A549 (cell line): ENCODE measurements at regions not wholly inside any gene's neighbourhood (a gene's known extent, or its start where the extent isn't known, plus 50 kb on each side); places are given as distances from the start of the nearest gene placed in this dataset.
"Not testable (repeated sequence)": the region's sequence is repeated elsewhere in the genome, so short reads cannot be mapped to it uniquely, and the experiment has no call there.

Experiments used
- ATAC-seq, 2 experiments: fragments of 200-7000 bp in 1 of 2; fragments of >200 bp in 1 of 2; cut with Nextera tagmentation in 1 of 2; cut with Tn5 transposase in 1 of 2; 3 replicates each; pipeline versions ENCODE4 v1.8.0 to v1.9.1; 2018 to 2020; ENCODE audit warnings: mild to moderate bottlenecking in 1 of 2, moderate library complexity in 1 of 2
- CTCF ChIA-PET: fragments of 300-600 bp; sonication (Branson Sonifier 250); formaldehyde crosslinking; extraction: SDS; loops from one replicate; lab custom pipeline; 2021; ENCODE audit warnings: antibody characterized with exemption, inconsistent platforms; lab: Yijun Ruan, JAX
- POLR2A ChIA-PET: fragments of 350-600 bp; formaldehyde crosslinking; extraction: SDS; loops from one replicate; lab custom pipeline; 2021; ENCODE audit warnings: antibody characterized with exemption, inconsistent platforms; lab: Yijun Ruan, JAX
- DNase-seq, 2 experiments: peaks; one replicate each; pipeline versions ENCODE4 v3.0.0 to v3.0.0-alpha.2; 2011 to 2016; ENCODE audit warnings: low read depth in 1 of 2, low spot score in 1 of 2
- FAIRE-seq: peaks from 2 replicates; lab custom pipeline; 2011; peaks lifted over from hg19 to GRCh38; lab: Jason Lieb, UNC
- H3K27ac ChIP-seq, 2 experiments: fragments of >200 bp; sonication (Bioruptor Twin); formaldehyde crosslinking; 3 replicates each; pipeline ENCODE4 v1.5.1; 2016 to 2017
- H3K4me1 ChIP-seq: fragments of >200 bp; sonication (Bioruptor Twin); formaldehyde crosslinking; 3 replicates; pipeline ENCODE4 v1.6.1; 2016
- H3K4me2 ChIP-seq: fragments of >200 bp; sonication (Bioruptor Twin); formaldehyde crosslinking; 3 replicates; pipeline ENCODE4 v1.6.1; 2016
- H3K4me3 ChIP-seq: fragments of >200 bp; sonication (Bioruptor Twin); formaldehyde crosslinking; 3 replicates; pipeline ENCODE4 v1.5.1; 2016
- H3K9me3 ChIP-seq: fragments of >200 bp; sonication (Bioruptor Twin); formaldehyde crosslinking; 3 replicates; pipeline ENCODE4 v1.6.1; 2016
- CBX8 ChIP-seq: fragments of 200-600 bp; sonication (generic); IDR thresholded peaks from 2 replicates; pipeline ENCODE4 v1.6.1; 2016
- CEBPB ChIP-seq, 2 experiments: fragments of >200 bp in 1 of 2; sonication (Bioruptor Twin) in 1 of 2; formaldehyde crosslinking in 1 of 2; IDR thresholded peaks; 2 replicates each; pipeline ENCODE4 v1.6.1; 2012 to 2016
- CHD2 ChIP-seq: fragments of 150-350 bp; IDR thresholded peaks from 2 replicates; pipeline ENCODE4 v1.6.1; 2014; ENCODE audit warnings: low read length; ENCODE audit not compliant: partially characterized antibody
- CTCF ChIP-seq: fragments of >200 bp; sonication (Bioruptor Twin); formaldehyde crosslinking; IDR thresholded peaks from 3 replicates; pipeline ENCODE4 v1.5.1; 2016
- E2F6 ChIP-seq: IDR thresholded peaks from 2 replicates; pipeline ENCODE4 v1.6.1; 2012; ENCODE audit warnings: low read depth, borderline replicate concordance
- EHMT2 ChIP-seq: fragments of 200-600 bp; sonication (generic); IDR thresholded peaks from 2 replicates; pipeline ENCODE4 v1.6.1; 2016; ENCODE audit warnings: antibody characterized with exemption, low read depth, mild to moderate bottlenecking, moderate library complexity
- FOSB ChIP-seq: fragments of 250-450 bp; sonication (Bioruptor Pico); IDR thresholded peaks from 2 replicates; pipeline ENCODE4 v1.5.0; 2020; ENCODE audit warnings: mild to moderate bottlenecking, moderate library complexity
- HDAC2 ChIP-seq: fragments of 200-600 bp; sonication (generic); IDR thresholded peaks from 2 replicates; pipeline ENCODE4 v1.6.1; 2016
- HEYL ChIP-seq: fragments of 250-450 bp; sonication (Bioruptor Pico); IDR thresholded peaks from 2 replicates; pipeline ENCODE4 v1.8.0; 2021; ENCODE audit warnings: mild to moderate bottlenecking, moderate library complexity
- HMGXB4 ChIP-seq: fragments of 250-450 bp; sonication (Bioruptor Pico); IDR thresholded peaks from 2 replicates; pipeline ENCODE4 v1.5.0; 2021; ENCODE audit warnings: mild to moderate bottlenecking, moderate library complexity, borderline replicate concordance
- HOXA7 ChIP-seq: fragments of 250-450 bp; sonication (Bioruptor Pico); IDR thresholded peaks from 2 replicates; pipeline ENCODE4 v1.5.0; 2020; ENCODE audit warnings: mild to moderate bottlenecking, moderate library complexity
- HOXB13 ChIP-seq: fragments of 250-450 bp; sonication (Bioruptor Pico); IDR thresholded peaks from 2 replicates; pipeline ENCODE4 v1.5.0; 2020; ENCODE audit warnings: low read depth, mild to moderate bottlenecking, moderate library complexity
- JUN ChIP-seq, 2 experiments: fragments of >200 bp; sonication (Bioruptor Twin); formaldehyde crosslinking; IDR thresholded peaks; 2 replicates in 1 of 2; 3 replicates in 1 of 2; pipeline ENCODE4 v1.6.1; 2016 to 2017
- JUNB ChIP-seq: fragments of >200 bp; sonication (Bioruptor Twin); formaldehyde crosslinking; IDR thresholded peaks from 2 replicates; pipeline ENCODE4 v1.6.1; 2016
- MAFK ChIP-seq: fragments of 450-650 bp; IDR thresholded peaks from 2 replicates; pipeline ENCODE4 v1.6.1; 2014; ENCODE audit not compliant: partially characterized antibody
- MAX ChIP-seq: IDR thresholded peaks from 2 replicates; pipeline ENCODE4 v1.6.1; 2012
- MAZ ChIP-seq: fragments of 150-350 bp; IDR thresholded peaks from 2 replicates; pipeline ENCODE4 v1.6.1; 2014; ENCODE audit warnings: antibody characterized with exemption, low read depth, low read length, borderline replicate concordance
- POLR2A ChIP-seq: IDR thresholded peaks from 2 replicates; pipeline ENCODE4 v1.6.1; 2012; ENCODE audit warnings: mild to moderate bottlenecking, low read length
- RAD21 ChIP-seq, 2 experiments: fragments of >200 bp in 1 of 2; sonication (Bioruptor Twin) in 1 of 2; formaldehyde crosslinking in 1 of 2; IDR thresholded peaks in 1 of 2; conservative IDR thresholded peaks in 1 of 2; 2 replicates in 1 of 2; 3 replicates in 1 of 2; pipeline ENCODE4 v1.6.1; 2012 to 2018; ENCODE audit warnings: inconsistent platforms in 1 of 2
- RARB ChIP-seq: fragments of 250-450 bp; sonication (Bioruptor Pico); IDR thresholded peaks from 2 replicates; pipeline ENCODE4 v1.8.0; 2021; ENCODE audit warnings: mild to moderate bottlenecking, moderate library complexity
- RFX5 ChIP-seq: fragments of 450-650 bp; IDR thresholded peaks from 2 replicates; pipeline ENCODE4 v1.7.1; 2014; ENCODE audit warnings: antibody characterized with exemption, mild to moderate bottlenecking, moderate library complexity
- TFCP2L1 ChIP-seq: fragments of 250-450 bp; sonication (Bioruptor Pico); IDR thresholded peaks from 2 replicates; pipeline ENCODE4 v1.5.0; 2021; ENCODE audit warnings: mild to moderate bottlenecking
- ZC3H11A ChIP-seq: fragments of 450-650 bp; IDR thresholded peaks from 2 replicates; pipeline ENCODE4 v1.6.1; 2014; ENCODE audit warnings: antibody characterized with exemption, mild to moderate bottlenecking
- ZNF302 ChIP-seq: fragments of 250-450 bp; sonication (Bioruptor Pico); IDR thresholded peaks from 2 replicates; pipeline ENCODE4 v1.9.0; 2021; ENCODE audit warnings: inconsistent platforms, mild to moderate bottlenecking, moderate library complexity
- WGBS: methylation state at CpG from one replicate; pipeline ENCODE4 v1.1.6; 2017; ENCODE audit errors: missing lambda C conversion rate; 5-methylcytosine and 5-hydroxymethylcytosine counted together

GRCh38 chr21:16124378-16125138 lies 394.8 kb downstream of the USP25 start (continued):
- TF ChIP-seq JUNB: peak; percentile 74
- TF ChIP-seq MAFK: no peak
- TF ChIP-seq HMGXB4 (CRISPR knock-in tag): no peak
- TF ChIP-seq RAD21 (conservative IDR thresholded peaks at IDR 0.05 in 1 of 2, IDR thresholded peaks at IDR 0.05 in 1 of 2): no peak
- TF ChIP-seq HOXA7: no peak
- no peak for TF ChIP-seq E2F6
- TF ChIP-seq RARB (CRISPR knock-in tag): no peak
- no peak for TF ChIP-seq RFX5
- TF ChIP-seq CEBPB (IDR thresholded peaks at IDR 0.05): peak; percentile 79 to 87
- TF ChIP-seq, all 56 proteins: peak for 6

GRCh38 chr21:16125274-16125673 lies 395.5 kb downstream of the USP25 start:
- Histone ChIP-seq H3K27ac (peak overlapping the region; percentile 30 to 41; a peak in 3 of 6 replicates), H3K4me3 (no peak overlapping the region), H3K9me3 (peaks cover 3% of the 10 kb centered on the region; the same call in 1 of the 3 replicates), H3K4me2 (peak overlapping the region; percentile 57; the same call in 2 of the 3 replicates), H3K4me1 (peaks cover 12% of the 10 kb centered on the region; the same call in 2 of the 3 replicates)
- ChIA-PET POLR2A (no interaction called here), CTCF (no interaction called here)
- no peak for TF ChIP-seq HOXB13 (CRISPR knock-in tag)
- no peak for TF ChIP-seq HDAC2
- TF ChIP-seq EHMT2: no peak
- TF ChIP-seq MAZ: no peak
- TF ChIP-seq HEYL (CRISPR knock-in tag): no peak
- TF ChIP-seq CEBPB (IDR thresholded peaks at IDR 0.05): no peak
- no peak for TF ChIP-seq CBX8
- no peak for TF ChIP-seq MAX
- TF ChIP-seq HOXA7: no peak
- TF ChIP-seq FOSB (CRISPR knock-in tag): no peak
- FAIRE-seq (no peak), ATAC-seq (no peak), DNase-seq (no peak)
- WGBS: 84% methylated on average over 6 of the region's 6 CpGs

- H3K4me1 ChIP-seq, H3K9me3 ChIP-seq, H3K4me3 ChIP-seq, H3K27ac ChIP-seq, POLR2A ChIA-PET, ATAC-seq, FAIRE-seq, DNase-seq, H3K4me2 ChIP-seq: not testable (repeated sequence)
- 72% methylated on average over 5 of the region's 8 CpGs for WGBS
- CTCF ChIA-PET: interaction anchor here (1.0 kb wide), 1 partner anchor 8 kb away, joined by 3 read pairs; no protein-coding TSS in a partner anchor
These were observed 402.7 kb downstream of the USP25 start for GRCh38 chr21:16132453-16132852.

GRCh38 chr21:16133248-16133647 lies 403.5 kb downstream of the USP25 start:
- CTCF ChIA-PET: interaction anchor here (1.0 kb wide), 1 partner anchor 9 kb away, joined by 3 read pairs; no protein-coding TSS in a partner anchor
- POLR2A ChIA-PET: no interaction called here
- Histone ChIP-seq H3K4me3 (no peak overlapping the region), H3K27ac (no peak overlapping the region), H3K4me2 (no peak overlapping the region), H3K9me3 (no peaks in the 10 kb centered on the region), H3K4me1 (no peaks in the 10 kb centered on the region)
- no peak for ATAC-seq
- FAIRE-seq: no peak
- 80% methylated on average over 6 of the region's 11 CpGs for WGBS
- DNase-seq: no peak
- TF ChIP-seq HMGXB4 (CRISPR knock-in tag): no peak
- TF ChIP-seq CHD2: no peak
- TF ChIP-seq RAD21 (conservative IDR thresholded peaks at IDR 0.05 in 1 of 2, IDR thresholded peaks at IDR 0.05 in 1 of 2): no peak
- no peak for TF ChIP-seq E2F6
- TF ChIP-seq ZNF302 (CRISPR knock-in tag): no peak
- no peak for TF ChIP-seq JUN (IDR thresholded peaks at IDR 0.05)
- no peak for TF ChIP-seq ZC3H11A
- TF ChIP-seq FOSB (CRISPR knock-in tag): no peak
- TF ChIP-seq RFX5: no peak
- no peak for TF ChIP-seq CTCF
- TF ChIP-seq TFCP2L1 (CRISPR knock-in tag): no peak
- no peak for TF ChIP-seq POLR2A
